Caco-2 (cell line): ENCODE measurements at regions not wholly inside any gene's neighbourhood (a gene's known extent, or its start where the extent isn't known, plus 50 kb on each side); places are given as distances from the start of the nearest gene placed in this dataset.

Experiments used
- BruUV-seq: library from RNA; stranded (reverse); fragments of 400-500 nt; replicated peaks from 2 replicates; lab custom pipeline; 2021; lab: Mats Ljungman, UMichigan
- CTCF ChIA-PET: fragments of 300-600 bp; sonication (Branson Sonifier 250); formaldehyde crosslinking; loops from one replicate; lab custom pipeline; 2022; ENCODE audit warnings: antibody characterized with exemption; lab: Charles Lee
- POLR2A ChIA-PET: fragments of 300-600 bp; sonication (Branson Sonifier 250); formaldehyde crosslinking; loops from one replicate; lab custom pipeline; 2022; ENCODE audit warnings: antibody characterized with exemption; lab: Charles Lee
- DNase-seq, 2 experiments: peaks; one replicate each; pipeline versions ENCODE4 v3.0.0 to v3.0.0-alpha.2; 2020 to 2022
- H3K27me3 ChIP-seq: replicated peaks from 2 replicates; pipeline ENCODE4 v1.6.0; 2011; ENCODE audit warnings: low read length; ENCODE audit not compliant: control insufficient read depth, insufficient read depth
- H3K36me3 ChIP-seq: 2 replicates; pipeline ENCODE4 v1.5.1; 2011; ENCODE audit warnings: low read length; ENCODE audit not compliant: control insufficient read depth, insufficient read depth
- H3K4me1 ChIP-seq: fragments of 250-450 bp; sonication (Bioruptor Pico); 2 replicates; pipeline ENCODE4 v1.5.1; 2020; ENCODE audit warnings: mild to moderate bottlenecking
- H3K4me3 ChIP-seq: 2 replicates; pipeline ENCODE4 v1.5.1; 2011; ENCODE audit warnings: low read depth, mild to moderate bottlenecking, control low read depth, low read length
- H3K9me3 ChIP-seq: fragments of 250-450 bp; sonication (Bioruptor Pico); 2 replicates; pipeline ENCODE4 v1.5.1; 2020; ENCODE audit warnings: mild to moderate bottlenecking, moderate library complexity
- H3K27ac Mint-ChIP-seq: one replicate; pipeline ENCODE4 v1.8.0; 2022; ENCODE audit warnings: mixed read lengths; ENCODE audit not compliant: unreplicated experiment
- H3K27me3 Mint-ChIP-seq: one replicate; pipeline ENCODE4 v1.8.0; 2022; ENCODE audit warnings: mixed read lengths; ENCODE audit not compliant: insufficient read depth, unreplicated experiment
- H3K36me3 Mint-ChIP-seq: one replicate; pipeline ENCODE4 v1.8.0; 2022; ENCODE audit warnings: mild to moderate bottlenecking, mixed read lengths; ENCODE audit not compliant: insufficient read depth, unreplicated experiment
- H3K4me1 Mint-ChIP-seq: one replicate; pipeline ENCODE4 v1.8.0; 2022; ENCODE audit warnings: low read depth, mixed read lengths; ENCODE audit not compliant: unreplicated experiment
- H3K4me3 Mint-ChIP-seq: one replicate; pipeline ENCODE4 v1.8.0; 2022; ENCODE audit warnings: mild to moderate bottlenecking, moderate library complexity, mixed read lengths; ENCODE audit not compliant: unreplicated experiment
- H3K9me3 Mint-ChIP-seq: one replicate; pipeline ENCODE4 v1.8.0; 2022; ENCODE audit warnings: mixed read lengths; ENCODE audit not compliant: unreplicated experiment
- intact Hi-C: fragments of 100-400 bp; cut with micrococcal nuclease; formaldehyde crosslinking; loops from one replicate; pipeline ENCODE4 v1.10.0; 2022; ENCODE audit not compliant: unreplicated experiment
- TF ChIP-seq, protein P1 (sequence below), 2 experiments: fragments of 200-600 bp in 1 of 2; IDR thresholded peaks; 1 replicate in 1 of 2; 2 replicates in 1 of 2; pipeline versions ENCODE4 v1.5.1 to v1.8.0; 2011 to 2022; ENCODE audit warnings: antibody characterized with exemption in 1 of 2, control low read depth in 1 of 2, inconsistent platforms in 1 of 2, low read depth in 1 of 2, low read length in 1 of 2, mild to moderate bottlenecking in 1 of 2, moderate library complexity in 1 of 2; ENCODE audit not compliant: insufficient read depth in 1 of 2, severe bottlenecking in 1 of 2, unreplicated experiment in 1 of 2

- no peaks in the 10 kb centered on the region for H3K36me3 ChIP-seq
- H3K4me1 ChIP-seq = no peaks in the 10 kb centered on the region
- no peak overlapping the region for H3K4me3 Mint-ChIP-seq
- H3K9me3 ChIP-seq = no peaks in the 10 kb centered on the region
- TF ChIP-seq, protein P1, sequence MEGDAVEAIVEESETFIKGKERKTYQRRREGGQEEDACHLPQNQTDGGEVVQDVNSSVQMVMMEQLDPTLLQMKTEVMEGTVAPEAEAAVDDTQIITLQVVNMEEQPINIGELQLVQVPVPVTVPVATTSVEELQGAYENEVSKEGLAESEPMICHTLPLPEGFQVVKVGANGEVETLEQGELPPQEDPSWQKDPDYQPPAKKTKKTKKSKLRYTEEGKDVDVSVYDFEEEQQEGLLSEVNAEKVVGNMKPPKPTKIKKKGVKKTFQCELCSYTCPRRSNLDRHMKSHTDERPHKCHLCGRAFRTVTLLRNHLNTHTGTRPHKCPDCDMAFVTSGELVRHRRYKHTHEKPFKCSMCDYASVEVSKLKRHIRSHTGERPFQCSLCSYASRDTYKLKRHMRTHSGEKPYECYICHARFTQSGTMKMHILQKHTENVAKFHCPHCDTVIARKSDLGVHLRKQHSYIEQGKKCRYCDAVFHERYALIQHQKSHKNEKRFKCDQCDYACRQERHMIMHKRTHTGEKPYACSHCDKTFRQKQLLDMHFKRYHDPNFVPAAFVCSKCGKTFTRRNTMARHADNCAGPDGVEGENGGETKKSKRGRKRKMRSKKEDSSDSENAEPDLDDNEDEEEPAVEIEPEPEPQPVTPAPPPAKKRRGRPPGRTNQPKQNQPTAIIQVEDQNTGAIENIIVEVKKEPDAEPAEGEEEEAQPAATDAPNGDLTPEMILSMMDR (IDR thresholded peaks at IDR 0.05; ENCODE audit: insufficient read depth in 1 of 2, low read depth in 1 of 2, low read length in 1 of 2, severe bottlenecking in 1 of 2, unreplicated experiment in 1 of 2) = no peak
- H3K27ac Mint-ChIP-seq = no peak overlapping the region
- POLR2A ChIA-PET = no interaction called here
- no peaks in the 10 kb centered on the region for H3K27me3 ChIP-seq
- no TSS peak for BruUV-seq
- H3K36me3 Mint-ChIP-seq = no peaks in the 10 kb centered on the region
- H3K4me3 ChIP-seq = no peak overlapping the region
- intact Hi-C loops = no loop called here
- H3K9me3 Mint-ChIP-seq = no peaks in the 10 kb centered on the region
- no peaks in the 10 kb centered on the region for H3K4me1 Mint-ChIP-seq
- no peak for DNase-seq
- CTCF ChIA-PET = no interaction called here
- no peaks in the 10 kb centered on the region for H3K27me3 Mint-ChIP-seq
Measured at GRCh38 chr9:78685471-78685870, 388.5 kb downstream of the PSAT1 start.

- Histone ChIP-seq H3K9me3 (no peaks in the 10 kb centered on the region), H3K4me3 (no peak overlapping the region), H3K27me3 (no peaks in the 10 kb centered on the region), H3K36me3 (no peaks in the 10 kb centered on the region), H3K4me1 (no peaks in the 10 kb centered on the region)
- no peaks in the 10 kb centered on the region for H3K9me3 Mint-ChIP-seq
- H3K4me3 Mint-ChIP-seq = no peak overlapping the region
- DNase-seq = no peak
- no peak overlapping the region for H3K27ac Mint-ChIP-seq
- ChIA-PET CTCF (no interaction called here), POLR2A (no interaction called here)
- no peaks in the 10 kb centered on the region for H3K27me3 Mint-ChIP-seq
- no peaks in the 10 kb centered on the region for H3K36me3 Mint-ChIP-seq
- no peaks in the 10 kb centered on the region for H3K4me1 Mint-ChIP-seq
- intact Hi-C loops = no loop called here
- BruUV-seq = no TSS peak
- TF ChIP-seq, protein P1 (IDR thresholded peaks at IDR 0.05; ENCODE audit: insufficient read depth in 1 of 2, low read depth in 1 of 2, low read length in 1 of 2, severe bottlenecking in 1 of 2, unreplicated experiment in 1 of 2) = no peak
Measured at GRCh38 chr9:78688796-78689195, 391.9 kb downstream of the PSAT1 start.

- Histone ChIP-seq H3K9me3 (no peaks in the 10 kb centered on the region), H3K4me3 (no peak overlapping the region), H3K4me1 (no peaks in the 10 kb centered on the region), H3K36me3 (no peaks in the 10 kb centered on the region), H3K27me3 (no peaks in the 10 kb centered on the region)
- no peak for DNase-seq
- Mint-ChIP-seq H3K9me3 (no peaks in the 10 kb centered on the region), H3K27me3 (no peaks in the 10 kb centered on the region), H3K27ac (no peak overlapping the region), H3K36me3 (no peaks in the 10 kb centered on the region), H3K4me1 (no peaks in the 10 kb centered on the region), H3K4me3 (no peak overlapping the region)
- intact Hi-C loops = no loop called here
- ChIA-PET CTCF (no interaction called here), POLR2A (no interaction called here)
- no TSS peak for BruUV-seq
- TF ChIP-seq, protein P1 (IDR thresholded peaks at IDR 0.05; ENCODE audit: insufficient read depth in 1 of 2, low read depth in 1 of 2, low read length in 1 of 2, severe bottlenecking in 1 of 2, unreplicated experiment in 1 of 2) = no peak
Measured at GRCh38 chr9:78691542-78691941, 394.6 kb downstream of the PSAT1 start.
